H1 (cell line): ENCODE measurements at regions not wholly inside any gene's neighbourhood (a gene's known extent, or its start where the extent isn't known, plus 50 kb on each side); places are given as distances from the start of the nearest gene placed in this dataset.

Experiments used
- CTCF ChIA-PET: fragments of 300-600 bp; sonication (Branson Sonifier 250); formaldehyde crosslinking; loops from one replicate; lab custom pipeline; 2021; ENCODE audit not compliant: partially characterized antibody; lab: Charles Lee
- POLR2A ChIA-PET: fragments of 300-600 bp; sonication (Branson Sonifier 250); formaldehyde crosslinking; loops from one replicate; lab custom pipeline; 2021; ENCODE audit warnings: inconsistent platforms; ENCODE audit not compliant: partially characterized antibody; lab: Charles Lee
- DNase-seq, 2 experiments: peaks; one replicate each; pipeline versions ENCODE4 v3.0.0 to v3.0.0-alpha.2; 2010 to 2022; ENCODE audit warnings: low spot score in 2 of 2, low read depth in 1 of 2, mixed read lengths in 1 of 2
- FAIRE-seq: peaks from 2 replicates; lab custom pipeline; 2011; peaks lifted over from hg19 to GRCh38; lab: Jason Lieb, UNC
- H2AFZ ChIP-seq: 2 replicates; pipeline ENCODE4 v1.8.1; 2012; ENCODE audit warnings: low read length, inconsistent platforms
- H2AK5ac ChIP-seq: 2 replicates; pipeline ENCODE4 v1.6.1; 2013; ENCODE audit warnings: low read depth, low read length
- H2BK120ac ChIP-seq: replicated peaks from 2 replicates; pipeline ENCODE3; 2013; ENCODE audit warnings: low read depth, low read length, inconsistent platforms
- H2BK12ac ChIP-seq: 2 replicates; pipeline ENCODE4 v1.6.1; 2013; ENCODE audit warnings: low read depth, low read length
- H2BK15ac ChIP-seq: 2 replicates; pipeline ENCODE4 v1.6.1; 2013; ENCODE audit warnings: low read length
- H2BK20ac ChIP-seq: 2 replicates; pipeline ENCODE4 v1.6.1; 2013; ENCODE audit warnings: low read length
- H2BK5ac ChIP-seq: 2 replicates; pipeline ENCODE4 v1.6.1; 2013; ENCODE audit warnings: low read depth, low read length
- H3K14ac ChIP-seq: 2 replicates; pipeline ENCODE4 v1.6.1; 2013; ENCODE audit warnings: inconsistent platforms; ENCODE audit not compliant: insufficient read length
- H3K18ac ChIP-seq: 2 replicates; pipeline ENCODE4 v1.6.1; 2013; ENCODE audit warnings: low read length; ENCODE audit errors: extremely low read depth
- H3K23ac ChIP-seq: 2 replicates; pipeline ENCODE4 v1.6.1; 2013; ENCODE audit warnings: inconsistent platforms; ENCODE audit not compliant: insufficient read length
- H3K23me2 ChIP-seq: 2 replicates; pipeline ENCODE4 v1.6.1; 2013; ENCODE audit warnings: low read depth, low read length
- H3K27ac ChIP-seq: 2 replicates; pipeline ENCODE4 v1.6.1; 2011; ENCODE audit warnings: low read depth, low read length, inconsistent platforms
- H3K27me3 ChIP-seq, 4 experiments: replicated peaks in 1 of 4; 1 replicate in 1 of 4; 2 replicates in 3 of 4; pipeline versions ENCODE4 v1.6.1 to v1.8.1; 2011 to 2013; ENCODE audit warnings: low read length in 3 of 4, mild to moderate bottlenecking in 3 of 4, inconsistent platforms in 2 of 4, mixed read lengths in 2 of 4, moderate library complexity in 1 of 4; ENCODE audit not compliant: control insufficient read depth in 3 of 4, insufficient read depth in 3 of 4; ENCODE audit errors: extremely low read depth in 1 of 4
- H3K36me3 ChIP-seq, 4 experiments: 2 replicates each; pipeline versions ENCODE4 v1.6.1 to v1.8.1; 2011 to 2013; ENCODE audit warnings: mild to moderate bottlenecking in 4 of 4, low read length in 3 of 4, moderate library complexity in 2 of 4, control low read depth in 1 of 4, inconsistent platforms in 1 of 4; ENCODE audit not compliant: insufficient read depth in 4 of 4, control insufficient read depth in 2 of 4
- H3K4ac ChIP-seq: replicated peaks from 2 replicates; pipeline ENCODE3; 2013; ENCODE audit warnings: low read length, low read depth, mixed read lengths, inconsistent platforms; ENCODE audit not compliant: insufficient read length
- H3K4me1 ChIP-seq, 4 experiments: replicated peaks in 1 of 4; 1 replicate in 1 of 4; 2 replicates in 3 of 4; pipeline versions ENCODE4 v1.6.1 to v1.8.1; 2011 to 2013; ENCODE audit warnings: low read length in 3 of 4, inconsistent platforms in 2 of 4, mixed read lengths in 1 of 4; ENCODE audit not compliant: insufficient read depth in 4 of 4, control insufficient read depth in 3 of 4
- H3K4me2 ChIP-seq, 2 experiments: 2 replicates each; pipeline versions ENCODE4 v1.6.1 to v1.8.1; 2011 to 2013; ENCODE audit warnings: low read depth in 2 of 2, low read length in 2 of 2, control low read depth in 1 of 2, inconsistent platforms in 1 of 2, mild to moderate bottlenecking in 1 of 2; ENCODE audit not compliant: insufficient read depth in 1 of 2
- H3K4me3 ChIP-seq, 4 experiments: fragments of 200-600, 300-600 bp in 1 of 4; sonication (generic), shearing (Covaris generic), sonication (Bioruptor Twin) in 1 of 4; 2 replicates each; pipeline versions ENCODE4 v1.5.1 to v1.8.1; 2011 to 2016; ENCODE audit warnings: low read length in 4 of 4, low read depth in 3 of 4, control low read depth in 2 of 4, inconsistent platforms in 2 of 4, mild to moderate bottlenecking in 2 of 4, mixed read lengths in 1 of 4, moderate library complexity in 1 of 4; ENCODE audit not compliant: insufficient read depth in 2 of 4; ENCODE audit errors: extremely low read depth in 1 of 4
- H3K56ac ChIP-seq: replicated peaks from 2 replicates; pipeline ENCODE3; 2013; ENCODE audit warnings: low read depth, mild to moderate bottlenecking, mixed read lengths, low read length, inconsistent platforms; ENCODE audit not compliant: insufficient read length
- H3K79me1 ChIP-seq: 2 replicates; pipeline ENCODE4 v1.6.1; 2013; ENCODE audit warnings: low read depth, low read length, control low read depth
- H3K79me2 ChIP-seq, 2 experiments: 2 replicates each; pipeline versions ENCODE4 v1.6.1 to v1.8.1; 2012 to 2013; ENCODE audit warnings: low read length in 2 of 2, mild to moderate bottlenecking in 2 of 2, inconsistent platforms in 1 of 2; ENCODE audit not compliant: insufficient read depth in 2 of 2, control insufficient read depth in 1 of 2
- H3K9ac ChIP-seq, 4 experiments: replicated peaks in 1 of 4; 1 replicate in 1 of 4; 2 replicates in 3 of 4; pipeline versions ENCODE4 v1.6.1 to v1.8.1; 2011 to 2013; ENCODE audit warnings: low read depth in 3 of 4, low read length in 3 of 4, control low read depth in 2 of 4, mild to moderate bottlenecking in 2 of 4, moderate library complexity in 2 of 4, inconsistent platforms in 1 of 4; ENCODE audit errors: extremely low read depth in 1 of 4
- H3K9me3 ChIP-seq, 2 experiments: 2 replicates each; pipeline versions ENCODE4 v1.6.1 to v1.8.1; 2012 to 2013; ENCODE audit warnings: mild to moderate bottlenecking in 2 of 2, moderate library complexity in 2 of 2, control low read depth in 1 of 2, inconsistent platforms in 1 of 2, low read depth in 1 of 2, low read length in 1 of 2, mixed read lengths in 1 of 2; ENCODE audit not compliant: insufficient read depth in 2 of 2
- H4K20me1 ChIP-seq, 2 experiments: replicated peaks in 1 of 2; 2 replicates each; pipeline versions ENCODE3 to v1.8.1; 2011 to 2013; ENCODE audit warnings: inconsistent platforms in 2 of 2, low read length in 2 of 2, mild to moderate bottlenecking in 1 of 2; ENCODE audit not compliant: insufficient read depth in 2 of 2, control insufficient read depth in 1 of 2
- H4K5ac ChIP-seq: 2 replicates; pipeline ENCODE4 v1.6.1; 2013; ENCODE audit warnings: low read length, low read depth, mixed read lengths, inconsistent platforms; ENCODE audit not compliant: insufficient read length
- H4K8ac ChIP-seq: 2 replicates; pipeline ENCODE4 v1.8.0; 2013; ENCODE audit warnings: mild to moderate bottlenecking, moderate library complexity, low read length, inconsistent platforms; ENCODE audit not compliant: insufficient read depth; ENCODE audit errors: extremely low read depth
- H4K91ac ChIP-seq: replicated peaks from 2 replicates; pipeline ENCODE3; 2013; ENCODE audit warnings: low read length, mixed read lengths, inconsistent platforms; ENCODE audit not compliant: insufficient read length
- CBX5 ChIP-seq: fragments of 300-800, 300-1000 bp; sonication (generic); IDR thresholded peaks from 2 replicates; pipeline ENCODE4 v1.7.1; 2016; ENCODE audit warnings: antibody characterized with exemption, low read length, low read depth
- CEBPB ChIP-seq: IDR thresholded peaks from 2 replicates; pipeline ENCODE4 v1.6.1; 2012; ENCODE audit warnings: low read depth, low read length
- EP300 ChIP-seq, 2 experiments: IDR thresholded peaks; 1 replicate in 1 of 2; 2 replicates in 1 of 2; pipeline ENCODE4 v1.6.1; 2011 to 2012; ENCODE audit warnings: low read depth in 2 of 2, low read length in 2 of 2, mild to moderate bottlenecking in 2 of 2, borderline replicate concordance in 1 of 2, inconsistent platforms in 1 of 2, moderate library complexity in 1 of 2
- JUND ChIP-seq: IDR thresholded peaks from 2 replicates; pipeline ENCODE4 v1.6.1; 2011; ENCODE audit warnings: mild to moderate bottlenecking, improper control_type of control experiment, low read length
- KDM5A ChIP-seq: fragments of 200-600 bp; IDR thresholded peaks from 2 replicates; pipeline ENCODE4 v1.7.1; 2012; ENCODE audit warnings: mild to moderate bottlenecking, low read length, inconsistent platforms, mixed read lengths
- MAFK ChIP-seq: IDR thresholded peaks from 2 replicates; pipeline ENCODE4 v1.6.1; 2012; ENCODE audit warnings: low read depth, mild to moderate bottlenecking, improper control_type of control experiment, low read length
- NRF1 ChIP-seq: IDR thresholded peaks from 2 replicates; pipeline ENCODE4 v1.6.1; 2011; ENCODE audit warnings: mild to moderate bottlenecking, low read depth, low read length, improper control_type of control experiment
- RFX5 ChIP-seq: IDR thresholded peaks from 2 replicates; pipeline ENCODE4 v1.6.1; 2011; ENCODE audit warnings: low read depth, low read length, improper control_type of control experiment, borderline replicate concordance
- RXRA ChIP-seq: IDR thresholded peaks from 2 replicates; pipeline ENCODE4 v1.6.1; 2011; ENCODE audit warnings: low read depth, mild to moderate bottlenecking, low read length, moderate library complexity; ENCODE audit not compliant: insufficient read depth
- SIN3A ChIP-seq, 2 experiments: IDR thresholded peaks in 1 of 2; conservative IDR thresholded peaks in 1 of 2; 2 replicates each; pipeline ENCODE4 v1.6.1; 2011 to 2012; ENCODE audit warnings: low read length in 2 of 2, improper control_type of control experiment in 1 of 2, low read depth in 1 of 2, mild to moderate bottlenecking in 1 of 2
- SP4 ChIP-seq: IDR thresholded peaks from 2 replicates; pipeline ENCODE4 v1.6.1; 2012; ENCODE audit warnings: low read length, inconsistent platforms
- TEAD4 ChIP-seq: IDR thresholded peaks from 2 replicates; pipeline ENCODE4 v1.6.1; 2012; ENCODE audit warnings: low read depth, low read length, inconsistent platforms, mixed read lengths
- WGBS, 2 experiments: shearing (Covaris generic) in 1 of 2; methylation state at CpG; one replicate each; pipeline versions ENCODE4 v1.1.6 to v1.1.7; 2013 to 2015; ENCODE audit warnings: low lambda C conversion rate in 2 of 2, mixed read lengths in 2 of 2, inconsistent platforms in 1 of 2, low coverage in 1 of 2, missing lambda C conversion rate in 1 of 2; ENCODE audit not compliant: insufficient replicate concordance in 2 of 2, insufficient coverage in 1 of 2, insufficient read length in 1 of 2; ENCODE audit errors: extremely low coverage in 1 of 2, missing lambda C conversion rate in 1 of 2; 5-methylcytosine and 5-hydroxymethylcytosine counted together
- TF ChIP-seq, protein P1 (sequence below): IDR thresholded peaks from 2 replicates; pipeline ENCODE4 v1.6.1; 2012; ENCODE audit warnings: inconsistent platforms

DNA sequence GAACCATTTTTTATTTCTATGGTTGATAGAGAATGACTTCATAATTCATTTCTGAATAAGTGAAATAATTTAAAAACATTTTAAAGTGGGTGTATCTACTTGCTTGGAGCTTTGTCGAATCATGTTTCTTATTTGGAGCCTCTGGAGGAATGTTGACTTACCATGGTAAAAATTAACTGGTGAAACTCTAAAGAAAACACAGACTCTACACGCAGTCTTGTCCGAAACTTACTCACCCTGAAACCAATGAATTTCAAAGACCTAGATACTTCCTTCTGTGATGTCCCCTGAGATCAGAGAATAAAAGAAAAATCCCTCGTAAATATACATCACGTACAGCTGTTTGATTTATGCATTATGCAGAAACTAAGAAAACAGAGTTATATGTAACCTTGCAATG lies 665.2 kb upstream of the NRXN1 start:
- TF ChIP-seq NRF1 (no peak), RFX5 (no peak), CBX5 (no peak), RXRA (no peak), CEBPB (no peak), MAFK (no peak), SP4 (no peak), SIN3A (conservative IDR thresholded peaks at IDR 0.05 in 1 of 2, IDR thresholded peaks at IDR 0.05 in 1 of 2; ENCODE audit: low read depth in 1 of 2, low read length in 2 of 2) (no peak), TEAD4 (no peak), KDM5A (no peak), EP300 (IDR thresholded peaks at IDR 0.05; ENCODE audit: borderline replicate concordance in 1 of 2, low read depth in 2 of 2, low read length in 2 of 2) (no peak), JUND (no peak)
- TF ChIP-seq, protein P1, sequence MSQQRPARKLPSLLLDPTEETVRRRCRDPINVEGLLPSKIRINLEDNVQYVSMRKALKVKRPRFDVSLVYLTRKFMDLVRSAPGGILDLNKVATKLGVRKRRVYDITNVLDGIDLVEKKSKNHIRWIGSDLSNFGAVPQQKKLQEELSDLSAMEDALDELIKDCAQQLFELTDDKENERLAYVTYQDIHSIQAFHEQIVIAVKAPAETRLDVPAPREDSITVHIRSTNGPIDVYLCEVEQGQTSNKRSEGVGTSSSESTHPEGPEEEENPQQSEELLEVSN, result no peak
- Histone ChIP-seq H3K23me2 (no peaks in the 10 kb centered on the region), H2BK5ac (no peak overlapping the region), H3K4ac (no peak overlapping the region), H3K4me2 (no peak overlapping the region), H4K5ac (no peak overlapping the region), H3K18ac (no peak overlapping the region), H3K27ac (no peak overlapping the region), H3K36me3 (no peaks in the 10 kb centered on the region), H3K27me3 (no peaks in the 10 kb centered on the region), H3K56ac (no peak overlapping the region), H3K4me1 (no peaks in the 10 kb centered on the region), H3K79me2 (no peaks in the 10 kb centered on the region), H2BK120ac (no peak overlapping the region), H4K20me1 (no peaks in the 10 kb centered on the region), H3K4me3 (no peak overlapping the region), H2BK15ac (no peak overlapping the region), H4K91ac (no peak overlapping the region), H2BK12ac (no peak overlapping the region), H3K9ac (no peak overlapping the region), H3K9me3 (no peaks in the 10 kb centered on the region), H4K8ac (no peak overlapping the region), H3K23ac (no peak overlapping the region), H3K14ac (no peak overlapping the region), H3K79me1 (no peaks in the 10 kb centered on the region), H2AFZ (no peak overlapping the region), H2AK5ac (no peak overlapping the region), H2BK20ac (no peak overlapping the region)
- ChIA-PET POLR2A (no interaction called here), CTCF (interaction anchor here (1.2 kb wide), 1 partner anchor 98 kb away, joined by 4 read pairs; no protein-coding TSS in a partner anchor)
- WGBS, 2 experiments, result 93% methylated on average over 5 of the region's 5 CpGs; no CpG with 5 or more reads in 1 of the 2 experiments
- FAIRE-seq, result no peak
- DNase-seq, result no peak
